Erythroblast (primary cell): ENCODE measurements at regions not wholly inside any gene's neighbourhood (a gene's known extent, or its start where the extent isn't known, plus 50 kb on each side); places are given as distances from the start of the nearest gene placed in this dataset.

Experiments used
- GATA1 ChIP-seq: IDR thresholded peaks from 2 replicates; pipeline ENCODE4 v1.6.1; 2011; ENCODE audit warnings: low read depth, mild to moderate bottlenecking, control low read depth, low read length, moderate library complexity
- POLR2A ChIP-seq: IDR thresholded peaks from 2 replicates; pipeline ENCODE4 v1.6.1; 2011; ENCODE audit warnings: mild to moderate bottlenecking, low read length

DNA sequence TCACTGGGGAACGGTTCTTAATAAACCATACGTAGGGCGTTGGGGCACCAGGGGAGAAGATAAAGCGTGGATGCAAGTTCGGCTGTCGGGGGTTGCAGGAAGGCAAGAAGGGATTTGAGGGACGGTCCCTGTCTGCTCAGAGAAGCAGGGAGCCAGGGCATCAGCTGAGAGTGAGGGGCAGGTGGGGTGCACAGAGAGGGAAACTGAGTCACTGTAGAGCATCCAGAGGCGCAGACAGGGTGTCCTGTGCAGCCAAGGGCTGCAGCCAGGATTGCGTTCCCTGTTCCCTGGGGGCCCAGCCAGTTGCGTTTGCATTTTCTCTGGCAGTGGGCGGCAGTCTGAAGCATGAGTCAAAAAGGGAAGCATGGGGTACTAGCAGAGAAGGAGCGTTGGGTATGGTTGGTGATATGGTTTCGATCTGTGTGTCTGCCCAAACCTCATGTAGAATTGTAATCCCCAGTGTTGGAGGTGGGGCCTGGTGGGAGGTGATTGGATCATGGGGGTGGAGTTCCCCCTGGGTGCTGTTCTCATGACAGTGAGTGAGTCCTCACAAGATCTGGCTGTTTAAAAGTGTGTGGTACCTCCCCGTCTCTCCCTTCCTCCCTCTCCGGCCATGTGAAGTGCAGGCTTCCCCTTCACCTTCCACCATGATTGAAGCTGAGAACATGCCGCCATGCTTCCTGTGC is 202.9 kb downstream of the NDUFA10 start:
- TF ChIP-seq POLR2A = no peak
- TF ChIP-seq GATA1 = no peak
